PC-3 (cell line): ENCODE measurements at regions not wholly inside any gene's neighbourhood (a gene's known extent, or its start where the extent isn't known, plus 50 kb on each side); places are given as distances from the start of the nearest gene placed in this dataset.

Source experiments
- EZH2 ChIP-seq: fragments of 300-600 bp; sonication (generic); IDR thresholded peaks from one replicate; pipeline ENCODE4 v1.6.1; 2017; ENCODE audit warnings: antibody characterized with exemption, mild to moderate bottlenecking, low read length; ENCODE audit not compliant: unreplicated experiment
- EZH2phosphoT487 ChIP-seq: fragments of 300-600 bp; sonication (generic); IDR thresholded peaks from 2 replicates; pipeline ENCODE4 v1.6.1; 2018; ENCODE audit warnings: mild to moderate bottlenecking, antibody characterized with exemption, low read length, borderline replicate concordance
- TF ChIP-seq, protein P1 (sequence below): fragments of 300-600 bp; sonication (generic); conservative IDR thresholded peaks from 2 replicates; pipeline ENCODE4 v1.5.1; 2017; ENCODE audit warnings: antibody characterized with exemption, low read depth, mild to moderate bottlenecking, low read length

DNA sequence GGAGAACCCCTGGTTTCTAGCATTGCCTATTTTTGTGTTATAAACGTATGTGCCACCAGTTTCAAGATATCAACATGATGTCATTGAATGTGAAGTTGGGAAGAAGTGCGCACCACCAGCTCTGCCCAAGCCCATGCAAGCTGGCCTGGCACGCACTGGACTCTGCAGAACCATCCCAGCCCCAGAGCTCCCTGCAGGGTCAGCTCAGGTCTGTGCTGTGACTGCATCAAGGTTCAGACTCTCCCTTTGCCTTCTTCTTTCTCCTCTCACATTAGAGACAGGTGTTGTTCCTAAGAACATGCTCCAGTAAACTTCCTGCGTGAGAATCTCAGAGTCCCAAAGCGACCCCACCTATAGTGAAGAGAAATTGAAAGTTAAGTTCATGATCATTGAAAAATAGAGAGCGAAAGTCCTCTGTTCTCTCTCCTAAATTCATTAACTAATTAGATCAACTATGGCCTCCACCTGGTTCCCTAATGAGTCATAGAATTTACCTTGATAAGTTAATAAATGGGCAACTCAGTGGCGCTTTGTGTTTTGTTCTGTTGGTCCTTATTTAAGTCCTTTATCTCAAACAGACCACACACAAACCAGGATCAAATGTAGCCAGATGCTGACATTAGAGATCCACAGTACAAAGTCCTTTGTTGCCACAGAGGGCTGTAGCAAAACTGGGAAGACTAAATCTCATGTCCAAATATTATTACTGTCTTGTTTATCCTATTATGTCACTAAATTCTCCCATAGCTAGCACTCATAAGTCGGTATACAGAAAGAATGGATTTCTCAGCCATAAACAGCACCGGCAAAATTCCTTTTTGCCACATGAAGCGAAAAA, 432.3 kb downstream of the STK39 start:
- TF ChIP-seq, protein P1, sequence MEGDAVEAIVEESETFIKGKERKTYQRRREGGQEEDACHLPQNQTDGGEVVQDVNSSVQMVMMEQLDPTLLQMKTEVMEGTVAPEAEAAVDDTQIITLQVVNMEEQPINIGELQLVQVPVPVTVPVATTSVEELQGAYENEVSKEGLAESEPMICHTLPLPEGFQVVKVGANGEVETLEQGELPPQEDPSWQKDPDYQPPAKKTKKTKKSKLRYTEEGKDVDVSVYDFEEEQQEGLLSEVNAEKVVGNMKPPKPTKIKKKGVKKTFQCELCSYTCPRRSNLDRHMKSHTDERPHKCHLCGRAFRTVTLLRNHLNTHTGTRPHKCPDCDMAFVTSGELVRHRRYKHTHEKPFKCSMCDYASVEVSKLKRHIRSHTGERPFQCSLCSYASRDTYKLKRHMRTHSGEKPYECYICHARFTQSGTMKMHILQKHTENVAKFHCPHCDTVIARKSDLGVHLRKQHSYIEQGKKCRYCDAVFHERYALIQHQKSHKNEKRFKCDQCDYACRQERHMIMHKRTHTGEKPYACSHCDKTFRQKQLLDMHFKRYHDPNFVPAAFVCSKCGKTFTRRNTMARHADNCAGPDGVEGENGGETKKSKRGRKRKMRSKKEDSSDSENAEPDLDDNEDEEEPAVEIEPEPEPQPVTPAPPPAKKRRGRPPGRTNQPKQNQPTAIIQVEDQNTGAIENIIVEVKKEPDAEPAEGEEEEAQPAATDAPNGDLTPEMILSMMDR, result no peak
- TF ChIP-seq EZH2, result no peak
- no peak for TF ChIP-seq EZH2phosphoT487
